HepG2 (cell line): ENCODE measurements at regions not wholly inside any gene's neighbourhood (a gene's known extent, or its start where the extent isn't known, plus 50 kb on each side); places are given as distances from the start of the nearest gene placed in this dataset.

Source experiments
- ATAC-seq: fragments of 200-7000 bp; cut with Tn5 transposase; 3 replicates; pipeline ENCODE4 v1.9.1; 2020; ENCODE audit warnings: mild to moderate bottlenecking, moderate library complexity
- BruUV-seq: library from RNA; stranded (reverse); fragments of 400-500 nt; replicated peaks from 2 replicates; lab custom pipeline; 2021; lab: Mats Ljungman, UMichigan
- CTCF ChIA-PET: fragments of 300-600 bp; formaldehyde crosslinking; extraction: SDS; loops from one replicate; lab custom pipeline; 2021; ENCODE audit warnings: low total read pairs, inconsistent platforms, low intra/inter-chr PET ratio; lab: Yijun Ruan, JAX
- POLR2A ChIA-PET: fragments of 350-600 bp; sonication (Branson Sonifier 250); formaldehyde crosslinking; loops from one replicate; lab custom pipeline; 2020; ENCODE audit warnings: antibody characterized with exemption, inconsistent platforms; lab: Yijun Ruan, JAX
- DNase-seq: peaks from one replicate; pipeline ENCODE4 v3.0.0-alpha.2; 2015; ENCODE audit warnings: low spot score
- FAIRE-seq: peaks from 3 replicates; lab custom pipeline; 2011; peaks lifted over from hg19 to GRCh38; lab: Jason Lieb, UNC
- H2AFZ ChIP-seq: one replicate; pipeline ENCODE4 v1.6.1; 2011; ENCODE audit warnings: low read length, inconsistent platforms
- H3K27ac ChIP-seq: fragments of 300-600 bp; 3 replicates; pipeline ENCODE4 v1.8.0; 2011; ENCODE audit warnings: mixed run types, mild to moderate bottlenecking, mixed read lengths, low read length, inconsistent platforms; ENCODE audit not compliant: insufficient read depth; ENCODE audit errors: extremely low read length
- H3K27me3 ChIP-seq, 2 experiments: fragments of 200-600 bp in 1 of 2; 2 replicates in 1 of 2; 3 replicates in 1 of 2; pipeline versions ENCODE4 v1.6.0 to v1.8.0; 2011; ENCODE audit warnings: low read length in 2 of 2, mild to moderate bottlenecking in 2 of 2, moderate library complexity in 2 of 2, inconsistent platforms in 1 of 2; ENCODE audit not compliant: insufficient read depth in 2 of 2, control insufficient read depth in 1 of 2
- H3K36me3 ChIP-seq, 2 experiments: fragments of 200-600 bp in 1 of 2; replicated peaks in 1 of 2; 2 replicates in 1 of 2; 3 replicates in 1 of 2; pipeline versions ENCODE4 v1.5.1 to v1.8.0; 2011; ENCODE audit warnings: low read length in 2 of 2, inconsistent platforms in 1 of 2; ENCODE audit not compliant: insufficient read depth in 2 of 2, control insufficient read depth in 1 of 2
- H3K4me1 ChIP-seq: 2 replicates; pipeline ENCODE4 v1.5.1; 2012; ENCODE audit warnings: low read length, inconsistent platforms; ENCODE audit not compliant: insufficient read depth
- H3K4me2 ChIP-seq: 2 replicates; pipeline ENCODE4 v1.6.0; 2011; ENCODE audit warnings: low read depth, low read length, inconsistent platforms
- H3K4me3 ChIP-seq, 3 experiments: fragments of 200-600 bp in 1 of 3; sonication (generic), shearing (Covaris generic) in 1 of 3; replicated peaks in 1 of 3; 2 replicates each; pipeline ENCODE4 v1.5.1; 2011 to 2016; ENCODE audit warnings: low read length in 3 of 3, inconsistent platforms in 2 of 3, low read depth in 2 of 3, mild to moderate bottlenecking in 2 of 3, control low read depth in 1 of 3, mixed read lengths in 1 of 3; ENCODE audit not compliant: insufficient read depth in 1 of 3
- H3K79me2 ChIP-seq: one replicate; pipeline ENCODE4 v1.6.1; 2011; ENCODE audit warnings: low read length, inconsistent platforms; ENCODE audit not compliant: insufficient read depth
- H3K9ac ChIP-seq: 2 replicates; pipeline ENCODE4 v1.6.0; 2011; ENCODE audit warnings: mild to moderate bottlenecking, low read depth, low read length, inconsistent platforms; ENCODE audit not compliant: insufficient read depth
- H3K9me3 ChIP-seq: 2 replicates; pipeline ENCODE4 v1.5.1; 2012; ENCODE audit warnings: mild to moderate bottlenecking, low read length
- H4K20me1 ChIP-seq: 2 replicates; pipeline ENCODE4 v1.6.0; 2011; ENCODE audit warnings: inconsistent platforms, mild to moderate bottlenecking, low read length, moderate library complexity; ENCODE audit not compliant: insufficient read depth
- MAFK ChIP-seq, 2 experiments: IDR thresholded peaks in 1 of 2; conservative IDR thresholded peaks in 1 of 2; 2 replicates each; pipeline ENCODE4 v1.6.1; 2011; ENCODE audit warnings: improper control_type of control experiment in 2 of 2, low read length in 2 of 2
- MTF1 ChIP-seq: sonication (generic); formaldehyde crosslinking; IDR thresholded peaks from 2 replicates; pipeline ENCODE4 v1.5.0; 2020; ENCODE audit warnings: missing genetic modification reagents
- USF2 ChIP-seq, 2 experiments: sonication (generic) in 1 of 2; formaldehyde crosslinking in 1 of 2; IDR thresholded peaks; 2 replicates each; pipeline versions ENCODE4 v1.5.1 to v1.6.1; 2011 to 2020; ENCODE audit warnings: borderline replicate concordance in 1 of 2, low read depth in 1 of 2, low read length in 1 of 2, mild to moderate bottlenecking in 1 of 2, missing genetic modification reagents in 1 of 2, moderate library complexity in 1 of 2
- ZNF451 ChIP-seq: sonication (generic); formaldehyde crosslinking; IDR thresholded peaks from 2 replicates; pipeline ENCODE4 v1.5.0; 2020; ENCODE audit warnings: mild to moderate bottlenecking, missing genetic modification reagents
- ZNF720 ChIP-seq: sonication (generic); formaldehyde crosslinking; IDR thresholded peaks from 2 replicates; pipeline ENCODE4 v1.4.0; 2020; ENCODE audit warnings: missing genetic modification reagents
- WGBS: methylation state at CpG from one replicate; pipeline ENCODE4 v1.1.6; 2017; ENCODE audit warnings: low lambda C conversion rate; 5-methylcytosine and 5-hydroxymethylcytosine counted together
- in situ Hi-C: cut with HindIII; loops from 2 replicates; pipeline ENCODE4 v1.10.0; 2017; ENCODE audit warnings: low pct_unique_long_range_greater_than_20kb; ENCODE audit not compliant: extremely low pct_ligation_motif_present
- intact Hi-C: fragments of 100-400 bp; cut with micrococcal nuclease; formaldehyde crosslinking; loops from one replicate; pipeline ENCODE4 v1.10.0; 2022; ENCODE audit not compliant: unreplicated experiment

DNA sequence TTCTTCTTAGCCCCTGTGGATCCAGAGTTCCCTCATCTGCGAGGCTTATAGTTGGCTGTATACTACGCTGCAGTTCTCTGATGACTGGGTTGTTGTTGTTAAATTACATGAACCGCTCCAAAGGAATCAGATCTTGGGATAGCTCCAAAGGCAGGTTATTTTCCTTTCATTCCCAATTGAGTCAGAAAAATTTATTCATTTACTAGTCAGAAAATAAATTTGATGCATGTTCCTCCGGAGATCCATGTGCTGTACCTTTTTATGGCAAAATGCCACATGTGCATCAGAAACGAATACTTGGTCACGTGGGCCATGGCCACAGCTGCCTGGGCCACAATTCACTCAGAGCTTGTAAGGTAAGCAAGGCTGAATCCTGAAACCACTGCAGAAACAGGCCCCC is 304.0 kb downstream of the NR2F1-AS1 start (continued):
- TF ChIP-seq USF2 (IDR thresholded peaks at IDR 0.05; ENCODE audit: low read depth, low read length) (peak; percentile 20; the same call in 1 of the 2 replicates), USF2 (CRISPR knock-in tag; IDR thresholded peaks at IDR 0.05; ENCODE audit: borderline replicate concordance) (no peak)
- TF ChIP-seq, all 625 proteins: peak for 2

GRCh38 chr5:93275376-93275775 is 305.6 kb downstream of the NR2F1-AS1 start:
- no peak for ATAC-seq
- no peak for DNase-seq
- Histone ChIP-seq H3K4me1 (no peaks in the 10 kb centered on the region), H3K27me3 (peaks cover 0 to 6% of the 10 kb centered on the region in 2 experiments; a peak in 2 of 5 replicates), H3K79me2 (no peaks in the 10 kb centered on the region), H3K4me2 (no peak overlapping the region), H3K9ac (no peak overlapping the region), H3K9me3 (no peaks in the 10 kb centered on the region), H3K4me3 (no peak overlapping the region), H3K27ac (no peak overlapping the region), H3K36me3 (no peaks in the 10 kb centered on the region), H2AFZ (no peak overlapping the region), H4K20me1 (no peaks in the 10 kb centered on the region)
- POLR2A ChIA-PET: no interaction called here
- FAIRE-seq: no peak
- in situ Hi-C loops (no loop called here), intact Hi-C loops (no loop called here)
- CTCF ChIA-PET: no interaction called here
- no peak for TF ChIP-seq MTF1 (CRISPR knock-in tag)
- TF ChIP-seq MAFK (conservative IDR thresholded peaks at IDR 0.05 in 1 of 2, IDR thresholded peaks at IDR 0.05 in 1 of 2; ENCODE audit: low read length in 2 of 2): 0 out of 4 replicates have a peak, but pooled peaks of 1 of the 2 experiments have one; percentile 8
- BruUV-seq: no TSS peak

DNA sequence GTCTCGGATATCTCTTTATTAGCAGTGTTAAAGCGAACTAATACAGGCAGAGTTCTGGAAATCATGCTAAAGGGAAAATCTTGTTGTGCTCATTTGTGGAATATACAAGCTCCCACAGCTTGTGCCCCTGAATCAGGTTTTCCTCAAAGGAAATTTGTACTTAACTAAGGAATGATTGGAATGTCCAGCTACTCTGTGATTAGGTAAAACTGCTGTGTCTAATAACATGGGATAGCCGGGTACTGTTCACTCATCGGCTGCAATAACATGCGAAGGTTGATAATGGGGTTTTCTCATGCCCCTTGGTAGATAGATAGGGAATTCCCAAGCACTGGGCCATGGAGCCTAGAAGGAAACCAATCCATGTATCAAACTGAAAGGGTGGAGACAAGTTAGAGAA is 306.7 kb downstream of the NR2F1-AS1 start:
- H3K27ac ChIP-seq: no peak overlapping the region

More for the DNA sequence above, 306.7 kb downstream of the NR2F1-AS1 start:
- Histone ChIP-seq H4K20me1 (no peaks in the 10 kb centered on the region), H3K4me2 (no peak overlapping the region), H3K9ac (no peak overlapping the region), H3K4me3 (no peak overlapping the region), H2AFZ (no peak overlapping the region), H3K79me2 (no peaks in the 10 kb centered on the region), H3K4me1 (no peaks in the 10 kb centered on the region), H3K36me3 (no peaks in the 10 kb centered on the region), H3K27me3 (peaks cover 0 to 3% of the 10 kb centered on the region in 2 experiments; a peak in 2 of 5 replicates), H3K9me3 (no peaks in the 10 kb centered on the region)
- TF ChIP-seq ZNF720 (CRISPR knock-in tag) (no peak), ZNF451 (CRISPR knock-in tag) (no peak)
- ATAC-seq: no peak
- intact Hi-C loops (no loop called here), in situ Hi-C loops (no loop called here)
- no peak for DNase-seq
- POLR2A ChIA-PET: no interaction called here
- no TSS peak for BruUV-seq
- FAIRE-seq: no peak
- WGBS: 47% methylated on average over 5 of the region's 5 CpGs
- CTCF ChIA-PET: no interaction called here
